Mammary epithelial cell (primary cell): ENCODE measurements at regions not wholly inside any gene's neighbourhood (a gene's known extent, or its start where the extent isn't known, plus 50 kb on each side); places are given as distances from the start of the nearest gene placed in this dataset.

Experiments
- EZH2 ChIP-seq: IDR thresholded peaks from 2 replicates; pipeline ENCODE4 v1.6.1; 2012; ENCODE audit warnings: low read length, inconsistent platforms, borderline replicate concordance
- TF ChIP-seq, protein P1 (sequence below), 2 donors: IDR thresholded peaks in 1 of 2; conservative IDR thresholded peaks in 1 of 2; 2 replicates each; pipeline ENCODE4 v1.5.1; 2011 to 2012; ENCODE audit warnings: inconsistent platforms in 2 of 2, low read length in 2 of 2, mild to moderate bottlenecking in 2 of 2, control low read depth in 1 of 2, low read depth in 1 of 2; ENCODE audit not compliant: insufficient read depth in 1 of 2; ENCODE audit errors: extremely low read depth in 1 of 2

DNA sequence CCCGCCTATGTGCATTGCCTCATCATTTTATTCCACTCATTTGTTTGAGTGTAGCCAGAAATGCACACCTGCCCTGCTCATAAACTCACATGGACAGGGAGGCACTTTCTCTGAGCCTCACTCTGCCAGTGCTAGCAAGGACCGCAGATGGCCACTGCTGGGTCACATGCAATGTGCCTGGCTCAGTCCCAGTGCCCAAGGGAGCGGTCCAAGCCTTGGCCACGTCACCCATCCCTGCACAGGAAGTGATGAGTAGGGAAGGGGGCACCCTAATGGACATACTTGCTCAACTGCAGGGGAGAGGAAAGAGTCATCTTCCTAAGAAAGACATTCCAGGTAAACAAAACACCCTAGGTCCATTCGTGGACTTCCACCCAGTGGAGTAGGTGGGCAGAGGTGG, 630.9 kb downstream of the IRX1 start:
- TF ChIP-seq, protein P1, sequence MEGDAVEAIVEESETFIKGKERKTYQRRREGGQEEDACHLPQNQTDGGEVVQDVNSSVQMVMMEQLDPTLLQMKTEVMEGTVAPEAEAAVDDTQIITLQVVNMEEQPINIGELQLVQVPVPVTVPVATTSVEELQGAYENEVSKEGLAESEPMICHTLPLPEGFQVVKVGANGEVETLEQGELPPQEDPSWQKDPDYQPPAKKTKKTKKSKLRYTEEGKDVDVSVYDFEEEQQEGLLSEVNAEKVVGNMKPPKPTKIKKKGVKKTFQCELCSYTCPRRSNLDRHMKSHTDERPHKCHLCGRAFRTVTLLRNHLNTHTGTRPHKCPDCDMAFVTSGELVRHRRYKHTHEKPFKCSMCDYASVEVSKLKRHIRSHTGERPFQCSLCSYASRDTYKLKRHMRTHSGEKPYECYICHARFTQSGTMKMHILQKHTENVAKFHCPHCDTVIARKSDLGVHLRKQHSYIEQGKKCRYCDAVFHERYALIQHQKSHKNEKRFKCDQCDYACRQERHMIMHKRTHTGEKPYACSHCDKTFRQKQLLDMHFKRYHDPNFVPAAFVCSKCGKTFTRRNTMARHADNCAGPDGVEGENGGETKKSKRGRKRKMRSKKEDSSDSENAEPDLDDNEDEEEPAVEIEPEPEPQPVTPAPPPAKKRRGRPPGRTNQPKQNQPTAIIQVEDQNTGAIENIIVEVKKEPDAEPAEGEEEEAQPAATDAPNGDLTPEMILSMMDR (conservative IDR thresholded peaks at IDR 0.05 in 1 of 2, IDR thresholded peaks at IDR 0.05 in 1 of 2; ENCODE audit: extremely low read depth in 1 of 2, insufficient read depth in 1 of 2, low read depth in 1 of 2, low read length in 2 of 2): no peak
- no peak for TF ChIP-seq EZH2
